ENCODE measurements at regions not wholly inside any gene's neighbourhood (a gene's known extent, or its start where the extent isn't known, plus 50 kb on each side); places are given as distances from the start of the nearest gene placed in this dataset.

GRCh38 chr10:123429706-123430221 is 236.4 kb upstream of the GPR26 start:
- TF ChIP-seq CTCF (IDR thresholded peaks at IDR 0.05) (0 out of 2 replicates have a peak, but pooled peaks have one; percentile 5), ZFX (IDR thresholded peaks at IDR 0.05; ENCODE audit: borderline replicate concordance) (no peak)
